ENCODE measurements at regions not wholly inside any gene's neighbourhood (a gene's known extent, or its start where the extent isn't known, plus 50 kb on each side); places are given as distances from the start of the nearest gene placed in this dataset.

GRCh38 chr20:17844133-17844429 is 124.5 kb downstream of the SNX5 start:
- intact Hi-C loops (cut with micrococcal nuclease), result no loop called here
- peaks cover 67 to 75% of the 10 kb centered on the region in 2 experiments for H3K4me1 ChIP-seq (ENCODE audit: control insufficient read depth in 1 of 2, insufficient read depth in 2 of 2, low read length in 2 of 2)
- no peak for TF ChIP-seq ELF1 (IDR thresholded peaks at IDR 0.05; ENCODE audit: borderline replicate concordance, low read depth)
- no peak for TF ChIP-seq ZFX (IDR thresholded peaks at IDR 0.05)
- TF ChIP-seq SRF (IDR thresholded peaks at IDR 0.05; ENCODE audit: low read depth), result no peak
- TF ChIP-seq ZNF274 (IDR thresholded peaks at IDR 0.05; ENCODE audit: low read depth, low read length), result no peak
- TF ChIP-seq POLR2AphosphoS5 (IDR thresholded peaks at IDR 0.05; ENCODE audit: low read depth, low read length), result no peak
- POLR2A ChIA-PET, result interaction anchor here (1.5 to 2.1 kb wide), 2 partner anchors 12 to 30 kb away, joined by 5 to 11 read pairs; no protein-coding TSS in a partner anchor
- H3K79me2 ChIP-seq (ENCODE audit: insufficient read depth, low read length), result 0 out of 2 replicates have a peak, but pooled peaks cover 4% of the 10 kb centered on the region
- peak overlapping the region; percentile 99 for H3K27ac ChIP-seq (ENCODE audit: low read depth, low read length)
- ATAC-seq (no peak), DNase-seq (ENCODE audit: low read depth, low spot score) (no peak)
- CTCF ChIA-PET, result interaction anchor here (1.8 kb wide), 1 partner anchor 162 kb away, joined by 6 read pairs; the partner anchor contains the start of gene RRBP1
- no peaks in the 10 kb centered on the region for H4K20me1 ChIP-seq (ENCODE audit: insufficient read depth)
- no TSS peak for BruUV-seq (replicated peaks)
- H3K4me2 ChIP-seq (ENCODE audit: low read length), result peak overlapping the region; percentile 86
- H3K4me3 ChIP-seq (replicated peaks in 1 of 2; ENCODE audit: low read depth in 1 of 2, low read length in 2 of 2), result no peak overlapping the region
- H3K9me3 ChIP-seq (ENCODE audit: control insufficient read depth in 1 of 2, insufficient read depth in 1 of 2, low read depth in 1 of 2, low read length in 2 of 2), result peaks cover 0 to 10% of the 10 kb centered on the region in 2 experiments; a peak in 1 of 4 replicates
- no peaks in the 10 kb centered on the region for H3K27me3 ChIP-seq (ENCODE audit: insufficient read depth, low read length)
- H3K9ac ChIP-seq (ENCODE audit: low read length), result no peak overlapping the region
- no peak overlapping the region for H2AFZ ChIP-seq (ENCODE audit: low read depth, low read length, poor library complexity, severe bottlenecking)
- 0 out of 4 replicates have a peak, but pooled peaks cover 0 to 6% of the 10 kb centered on the region in 2 experiments for H3K36me3 ChIP-seq (ENCODE audit: control insufficient read depth in 1 of 2, insufficient read depth in 2 of 2, low read length in 2 of 2)
- H3K9me2 ChIP-seq (ENCODE audit: insufficient read depth), result no peaks in the 10 kb centered on the region
- RAD21 ChIA-PET (ENCODE audit: low non-redundant PET in 1 of 2, low total read pairs in 2 of 2, uncharacterized antibody in 2 of 2, unreplicated experiment in 2 of 2), result no interaction called here

GRCh38 chr20:17843246-17844132 is 125.1 kb downstream of the SNX5 start:
- ChIA-PET CTCF (interaction anchor here (1.0 to 1.8 kb wide), 2 partner anchors 11 to 161 kb away, joined by 3 to 6 read pairs; partner anchors contain the start of gene RRBP1), POLR2A (interaction anchor here (0.8 to 2.3 kb wide), 5 partner anchors 9 to 161 kb away, joined by 4 to 11 read pairs (median 5); partner anchors contain the start of gene RRBP1), RAD21 (ENCODE audit: low non-redundant PET in 1 of 2, low total read pairs in 2 of 2, uncharacterized antibody in 2 of 2, unreplicated experiment in 2 of 2) (no interaction called here)
- Histone ChIP-seq H3K4me1 (ENCODE audit: control insufficient read depth in 1 of 2, insufficient read depth in 2 of 2, low read length in 2 of 2) (peaks cover 61 to 75% of the 10 kb centered on the region in 2 experiments), H3K4me2 (ENCODE audit: low read length) (peak overlapping the region; percentile 86), H3K9me2 (ENCODE audit: insufficient read depth) (no peaks in the 10 kb centered on the region), H3K9me3 (ENCODE audit: control insufficient read depth in 1 of 2, insufficient read depth in 1 of 2, low read depth in 1 of 2, low read length in 2 of 2) (peaks cover 0 to 10% of the 10 kb centered on the region in 2 experiments; a peak in 1 of 4 replicates), H3K4me3 (replicated peaks in 1 of 2; ENCODE audit: low read depth in 1 of 2, low read length in 2 of 2) (peak overlapping the region; percentile 40 to 50), H3K79me2 (ENCODE audit: insufficient read depth, low read length) (0 out of 2 replicates have a peak, but pooled peaks cover 4% of the 10 kb centered on the region), H4K20me1 (ENCODE audit: insufficient read depth) (no peaks in the 10 kb centered on the region), H2AFZ (ENCODE audit: low read depth, low read length, poor library complexity, severe bottlenecking) (no peak overlapping the region), H3K27ac (ENCODE audit: low read depth, low read length) (peak overlapping the region; percentile 99), H3K36me3 (ENCODE audit: control insufficient read depth in 1 of 2, insufficient read depth in 2 of 2, low read length in 2 of 2) (0 out of 4 replicates have a peak, but pooled peaks cover 0 to 6% of the 10 kb centered on the region in 2 experiments), H3K9ac (ENCODE audit: low read length) (peak overlapping the region; percentile 63), H3K27me3 (ENCODE audit: insufficient read depth, low read length) (no peaks in the 10 kb centered on the region)
- DNase-seq (ENCODE audit: low read depth, low spot score), result peak; percentile 88
- TF ChIP-seq MAX (IDR thresholded peaks at IDR 0.05) (no peak), ELF1 (IDR thresholded peaks at IDR 0.05; ENCODE audit: borderline replicate concordance, low read depth) (no peak), SIN3A (IDR thresholded peaks at IDR 0.05; ENCODE audit: low read depth) (no peak), POLR2A (IDR thresholded peaks at IDR 0.05; ENCODE audit: borderline replicate concordance, extremely low read depth, insufficient read depth, insufficient read length) (no peak), ZFX (IDR thresholded peaks at IDR 0.05) (0 out of 2 replicates have a peak, but pooled peaks have one; percentile 14), TCF7L2 (IDR thresholded peaks at IDR 0.05; ENCODE audit: borderline replicate concordance, extremely low read depth, insufficient read depth, insufficient read length) (no peak), ZNF274 (IDR thresholded peaks at IDR 0.05; ENCODE audit: low read depth, low read length) (no peak), EZH2 (IDR thresholded peaks at IDR 0.05) (no peak), RAD21 (IDR thresholded peaks at IDR 0.05; ENCODE audit: low read depth) (no peak), EZH2phosphoT487 (IDR thresholded peaks at IDR 0.05; ENCODE audit: borderline replicate concordance) (no peak), SRF (IDR thresholded peaks at IDR 0.05; ENCODE audit: low read depth) (no peak), JUND (IDR thresholded peaks at IDR 0.05) (no peak), FOSL1 (IDR thresholded peaks at IDR 0.05; ENCODE audit: low read depth) (no peak), YY1 (IDR thresholded peaks at IDR 0.05; ENCODE audit: extremely low read depth, insufficient replicate concordance, low read depth, low read length) (peak; percentile 12), EGR1 (IDR thresholded peaks at IDR 0.05; ENCODE audit: low read depth) (no peak), POLR2AphosphoS5 (IDR thresholded peaks at IDR 0.05; ENCODE audit: low read depth, low read length) (peak; percentile 64)
- ATAC-seq, result peak; percentile 86
- BruUV-seq (replicated peaks), result TSS peak; percentile 32
- intact Hi-C loops (cut with micrococcal nuclease), result loop anchor here (2.0 kb wide), 2 partner anchors 97 to 161 kb away; partner anchors contain the start of gene RRBP1

Data from HCT116 (cell line).